ENCODE measurements at regions not wholly inside any gene's neighbourhood (a gene's known extent, or its start where the extent isn't known, plus 50 kb on each side); places are given as distances from the start of the nearest gene placed in this dataset.

DNA sequence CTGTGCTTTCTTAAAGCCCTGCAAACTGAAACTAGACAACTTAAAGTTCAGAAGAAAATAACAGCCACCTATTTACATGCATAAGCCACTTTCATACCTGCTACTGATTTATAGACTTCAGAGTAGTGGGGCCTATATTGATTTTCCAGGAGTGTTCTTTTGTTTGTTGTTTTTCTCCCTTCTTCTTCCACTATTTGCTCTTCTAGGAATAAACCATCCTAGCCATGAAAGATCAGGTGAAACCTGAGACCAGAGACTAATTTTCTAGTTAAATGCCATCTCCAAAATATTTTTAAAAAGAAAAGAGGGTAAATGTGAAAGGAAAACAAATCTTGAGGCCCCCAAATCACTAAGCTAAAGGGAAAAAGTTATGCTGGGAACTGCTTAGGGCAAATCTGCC, 72.4 kb upstream of the C1GALT1 start:
- no peak overlapping the region for H3K4me3 ChIP-seq (ENCODE audit: low read depth, low read length)
- TF ChIP-seq, protein P1, sequence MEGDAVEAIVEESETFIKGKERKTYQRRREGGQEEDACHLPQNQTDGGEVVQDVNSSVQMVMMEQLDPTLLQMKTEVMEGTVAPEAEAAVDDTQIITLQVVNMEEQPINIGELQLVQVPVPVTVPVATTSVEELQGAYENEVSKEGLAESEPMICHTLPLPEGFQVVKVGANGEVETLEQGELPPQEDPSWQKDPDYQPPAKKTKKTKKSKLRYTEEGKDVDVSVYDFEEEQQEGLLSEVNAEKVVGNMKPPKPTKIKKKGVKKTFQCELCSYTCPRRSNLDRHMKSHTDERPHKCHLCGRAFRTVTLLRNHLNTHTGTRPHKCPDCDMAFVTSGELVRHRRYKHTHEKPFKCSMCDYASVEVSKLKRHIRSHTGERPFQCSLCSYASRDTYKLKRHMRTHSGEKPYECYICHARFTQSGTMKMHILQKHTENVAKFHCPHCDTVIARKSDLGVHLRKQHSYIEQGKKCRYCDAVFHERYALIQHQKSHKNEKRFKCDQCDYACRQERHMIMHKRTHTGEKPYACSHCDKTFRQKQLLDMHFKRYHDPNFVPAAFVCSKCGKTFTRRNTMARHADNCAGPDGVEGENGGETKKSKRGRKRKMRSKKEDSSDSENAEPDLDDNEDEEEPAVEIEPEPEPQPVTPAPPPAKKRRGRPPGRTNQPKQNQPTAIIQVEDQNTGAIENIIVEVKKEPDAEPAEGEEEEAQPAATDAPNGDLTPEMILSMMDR (conservative IDR thresholded peaks at IDR 0.05; ENCODE audit: low read depth, low read length) = no peak
- no peak for DNase-seq (ENCODE audit: low read depth)

GRCh38 chr7:7110706-7111105, 71.6 kb upstream of the C1GALT1 start:
- H3K4me3 ChIP-seq (ENCODE audit: low read depth, low read length) = no peak overlapping the region
- DNase-seq (ENCODE audit: low read depth) = no peak
- TF ChIP-seq, protein P1 (conservative IDR thresholded peaks at IDR 0.05; ENCODE audit: low read depth, low read length) = no peak

GRCh38 chr7:7112868-7113267, 69.5 kb upstream of the C1GALT1 start:
- no peak for DNase-seq (ENCODE audit: low read depth)
- TF ChIP-seq, protein P1 (conservative IDR thresholded peaks at IDR 0.05; ENCODE audit: low read depth, low read length) = no peak
- no peak overlapping the region for H3K4me3 ChIP-seq (ENCODE audit: low read depth, low read length)

DNA sequence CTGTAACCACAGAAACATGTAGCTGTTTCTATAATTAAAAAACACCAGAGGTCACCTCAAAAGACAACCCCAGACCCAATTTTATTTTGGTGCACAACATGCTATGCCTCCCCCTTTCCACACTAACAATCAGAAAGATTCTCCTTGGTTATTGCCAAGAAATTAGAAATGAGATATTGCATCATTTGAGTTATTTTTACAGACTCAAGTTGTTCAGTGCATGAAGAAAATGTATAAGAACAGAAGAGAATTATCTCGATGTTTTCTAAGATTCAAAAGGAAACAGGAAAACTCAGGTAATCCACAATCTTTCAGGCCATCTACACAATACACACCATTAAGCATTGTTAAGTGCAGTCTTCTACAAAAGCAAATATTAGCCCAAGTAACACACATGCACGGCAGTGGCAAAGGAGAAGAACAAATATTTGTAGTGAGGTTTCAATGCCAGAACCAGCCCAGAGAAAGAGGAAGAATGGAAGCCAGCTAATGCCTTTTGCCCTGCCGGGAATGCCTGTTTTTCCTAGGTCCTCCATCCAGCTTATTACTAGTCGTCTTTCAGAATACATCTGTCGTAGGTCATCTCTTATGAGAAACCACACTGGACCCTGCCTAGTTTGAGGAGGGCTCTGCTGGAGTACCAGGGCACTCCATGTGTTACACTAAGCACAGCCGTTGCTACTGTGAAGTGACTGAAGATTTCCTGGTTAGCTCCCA, 67.6 kb upstream of the C1GALT1 start:
- DNase-seq (ENCODE audit: low read depth) = no peak
- TF ChIP-seq, protein P1 (conservative IDR thresholded peaks at IDR 0.05; ENCODE audit: low read depth, low read length) = no peak
- H3K4me3 ChIP-seq (ENCODE audit: low read depth, low read length) = no peak overlapping the region

GRCh38 chr7:7117935-7118586, 64.3 kb upstream of the C1GALT1 start:
- TF ChIP-seq, protein P1 (conservative IDR thresholded peaks at IDR 0.05; ENCODE audit: low read depth, low read length) = no peak
- no peak for DNase-seq (ENCODE audit: low read depth)

GRCh38 chr7:7118822-7119221, 63.5 kb upstream of the C1GALT1 start:
- DNase-seq (ENCODE audit: low read depth) = no peak
- H3K4me3 ChIP-seq (ENCODE audit: low read depth, low read length) = no peak overlapping the region
- TF ChIP-seq, protein P1 (conservative IDR thresholded peaks at IDR 0.05; ENCODE audit: low read depth, low read length) = no peak

More at GRCh38 chr7:7117935-7118586, 64.3 kb upstream of the C1GALT1 start:
- no peak overlapping the region for H3K4me3 ChIP-seq (ENCODE audit: low read depth, low read length)

- no peak overlapping the region for H3K4me3 ChIP-seq (ENCODE audit: low read depth, low read length)
- no peak for DNase-seq (ENCODE audit: low read depth)
- TF ChIP-seq, protein P1 (conservative IDR thresholded peaks at IDR 0.05; ENCODE audit: low read depth, low read length) = no peak
Observed at GRCh38 chr7:7119729-7120128, 62.6 kb upstream of the C1GALT1 start.
